HepG2 (cell line): ENCODE measurements at regions not wholly inside any gene's neighbourhood (a gene's known extent, or its start where the extent isn't known, plus 50 kb on each side); places are given as distances from the start of the nearest gene placed in this dataset.

Experiments used
- ATAC-seq: fragments of 200-7000 bp; cut with Tn5 transposase; 3 replicates; pipeline ENCODE4 v1.9.1; 2020; ENCODE audit warnings: mild to moderate bottlenecking, moderate library complexity
- BruUV-seq: library from RNA; stranded (reverse); fragments of 400-500 nt; replicated peaks from 2 replicates; lab custom pipeline; 2021; lab: Mats Ljungman, UMichigan
- CTCF ChIA-PET: fragments of 300-600 bp; formaldehyde crosslinking; extraction: SDS; loops from one replicate; lab custom pipeline; 2021; ENCODE audit warnings: low total read pairs, inconsistent platforms, low intra/inter-chr PET ratio; lab: Yijun Ruan, JAX
- POLR2A ChIA-PET: fragments of 350-600 bp; sonication (Branson Sonifier 250); formaldehyde crosslinking; loops from one replicate; lab custom pipeline; 2020; ENCODE audit warnings: antibody characterized with exemption, inconsistent platforms; lab: Yijun Ruan, JAX
- DNase-seq: peaks from one replicate; pipeline ENCODE4 v3.0.0-alpha.2; 2015; ENCODE audit warnings: low spot score
- FAIRE-seq: peaks from 3 replicates; lab custom pipeline; 2011; peaks lifted over from hg19 to GRCh38; lab: Jason Lieb, UNC
- H2AFZ ChIP-seq: one replicate; pipeline ENCODE4 v1.6.1; 2011; ENCODE audit warnings: low read length, inconsistent platforms
- H3K27ac ChIP-seq: fragments of 300-600 bp; 3 replicates; pipeline ENCODE4 v1.8.0; 2011; ENCODE audit warnings: mixed run types, mild to moderate bottlenecking, mixed read lengths, low read length, inconsistent platforms; ENCODE audit not compliant: insufficient read depth; ENCODE audit errors: extremely low read length
- H3K27me3 ChIP-seq, 2 experiments: fragments of 200-600 bp in 1 of 2; 2 replicates in 1 of 2; 3 replicates in 1 of 2; pipeline versions ENCODE4 v1.6.0 to v1.8.0; 2011; ENCODE audit warnings: low read length in 2 of 2, mild to moderate bottlenecking in 2 of 2, moderate library complexity in 2 of 2, inconsistent platforms in 1 of 2; ENCODE audit not compliant: insufficient read depth in 2 of 2, control insufficient read depth in 1 of 2
- H3K36me3 ChIP-seq, 2 experiments: fragments of 200-600 bp in 1 of 2; replicated peaks in 1 of 2; 2 replicates in 1 of 2; 3 replicates in 1 of 2; pipeline versions ENCODE4 v1.5.1 to v1.8.0; 2011; ENCODE audit warnings: low read length in 2 of 2, inconsistent platforms in 1 of 2; ENCODE audit not compliant: insufficient read depth in 2 of 2, control insufficient read depth in 1 of 2
- H3K4me1 ChIP-seq: 2 replicates; pipeline ENCODE4 v1.5.1; 2012; ENCODE audit warnings: low read length, inconsistent platforms; ENCODE audit not compliant: insufficient read depth
- H3K4me2 ChIP-seq: 2 replicates; pipeline ENCODE4 v1.6.0; 2011; ENCODE audit warnings: low read depth, low read length, inconsistent platforms
- H3K4me3 ChIP-seq, 3 experiments: fragments of 200-600 bp in 1 of 3; sonication (generic), shearing (Covaris generic) in 1 of 3; replicated peaks in 1 of 3; 2 replicates each; pipeline ENCODE4 v1.5.1; 2011 to 2016; ENCODE audit warnings: low read length in 3 of 3, inconsistent platforms in 2 of 3, low read depth in 2 of 3, mild to moderate bottlenecking in 2 of 3, control low read depth in 1 of 3, mixed read lengths in 1 of 3; ENCODE audit not compliant: insufficient read depth in 1 of 3
- H3K79me2 ChIP-seq: one replicate; pipeline ENCODE4 v1.6.1; 2011; ENCODE audit warnings: low read length, inconsistent platforms; ENCODE audit not compliant: insufficient read depth
- H3K9ac ChIP-seq: 2 replicates; pipeline ENCODE4 v1.6.0; 2011; ENCODE audit warnings: mild to moderate bottlenecking, low read depth, low read length, inconsistent platforms; ENCODE audit not compliant: insufficient read depth
- H3K9me3 ChIP-seq: 2 replicates; pipeline ENCODE4 v1.5.1; 2012; ENCODE audit warnings: mild to moderate bottlenecking, low read length
- H4K20me1 ChIP-seq: 2 replicates; pipeline ENCODE4 v1.6.0; 2011; ENCODE audit warnings: inconsistent platforms, mild to moderate bottlenecking, low read length, moderate library complexity; ENCODE audit not compliant: insufficient read depth
- IKZF1 ChIP-seq: fragments of 450-650 bp; IDR thresholded peaks from 2 replicates; pipeline ENCODE4 v1.7.1; 2016
- MNT ChIP-seq: fragments of 450-650 bp; IDR thresholded peaks from 2 replicates; pipeline ENCODE4 v1.6.1; 2016
- RCOR2 ChIP-seq: IDR thresholded peaks from 2 replicates; pipeline ENCODE4 v1.6.1; 2016; ENCODE audit warnings: missing biosample characterization, missing genetic modification reagents
- STAG1 ChIP-seq: sonication (generic); formaldehyde crosslinking; IDR thresholded peaks from 2 replicates; pipeline ENCODE4 v1.4.0; 2020; ENCODE audit warnings: missing genetic modification reagents
- ZNF709 ChIP-seq: sonication (generic); formaldehyde crosslinking; IDR thresholded peaks from 2 replicates; pipeline ENCODE4 v1.5.0; 2020; ENCODE audit warnings: mild to moderate bottlenecking, missing genetic modification reagents
- ZNF839 ChIP-seq: sonication (generic); formaldehyde crosslinking; IDR thresholded peaks from 2 replicates; pipeline ENCODE4 v1.4.0; 2020; ENCODE audit warnings: missing genetic modification reagents, mild to moderate bottlenecking, borderline replicate concordance
- WGBS: methylation state at CpG from one replicate; pipeline ENCODE4 v1.1.6; 2017; ENCODE audit warnings: low lambda C conversion rate; 5-methylcytosine and 5-hydroxymethylcytosine counted together
- in situ Hi-C: cut with HindIII; loops from 2 replicates; pipeline ENCODE4 v1.10.0; 2017; ENCODE audit warnings: low pct_unique_long_range_greater_than_20kb; ENCODE audit not compliant: extremely low pct_ligation_motif_present
- intact Hi-C: fragments of 100-400 bp; cut with micrococcal nuclease; formaldehyde crosslinking; loops from one replicate; pipeline ENCODE4 v1.10.0; 2022; ENCODE audit not compliant: unreplicated experiment
- TF ChIP-seq, protein P1 (sequence below): sonication (generic); formaldehyde crosslinking; IDR thresholded peaks from 2 replicates; pipeline ENCODE4 v1.5.0; 2020; ENCODE audit warnings: mild to moderate bottlenecking, missing genetic modification reagents, moderate library complexity

DNA sequence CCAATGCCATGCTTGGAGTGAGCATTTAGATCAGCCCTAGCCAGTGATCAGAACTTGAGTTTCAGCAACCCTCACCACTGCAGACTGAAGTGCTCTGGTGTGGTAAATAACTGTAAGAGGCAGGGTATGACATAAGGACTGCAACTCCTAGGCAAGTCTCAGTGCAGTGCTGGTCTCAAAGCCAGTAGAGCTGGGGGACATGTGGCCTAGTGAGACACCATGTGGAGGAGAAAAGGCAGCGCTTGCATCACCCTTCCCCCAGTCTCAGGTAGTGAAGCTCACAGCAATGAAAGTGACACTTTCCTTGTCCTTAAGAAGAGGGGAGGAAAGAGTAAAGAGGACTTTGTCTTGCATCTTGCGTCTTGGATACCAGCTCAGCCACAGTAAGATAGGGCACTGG lies 386.8 kb upstream of the POT1 start:
- BruUV-seq: no TSS peak
- Histone ChIP-seq H3K36me3 (no peaks in the 10 kb centered on the region), H3K27me3 (no peaks in the 10 kb centered on the region), H3K9ac (no peak overlapping the region), H3K4me1 (no peaks in the 10 kb centered on the region), H3K4me2 (no peak overlapping the region), H4K20me1 (no peaks in the 10 kb centered on the region), H3K27ac (no peak overlapping the region), H3K4me3 (no peak overlapping the region), H2AFZ (no peak overlapping the region), H3K79me2 (no peaks in the 10 kb centered on the region), H3K9me3 (peaks cover 20% of the 10 kb centered on the region)
- DNase-seq (peak; percentile 8), ATAC-seq (peak; percentile 66), FAIRE-seq (no peak)
- intact Hi-C loops: loop anchor here (2.0 kb wide), 1 partner anchor 256 kb away; no protein-coding TSS in a partner anchor
- WGBS: 54% methylated on average over 2 of the region's 2 CpGs
- ChIA-PET CTCF (no interaction called here), POLR2A (no interaction called here)
- TF ChIP-seq ZNF839 (no peak), IKZF1 (no peak), MNT (peak; percentile 80), RCOR2 (CRISPR knock-in tag) (no peak), STAG1 (CRISPR knock-in tag) (peak; percentile 38), ZNF709 (CRISPR knock-in tag) (no peak)
- TF ChIP-seq, protein P1, sequence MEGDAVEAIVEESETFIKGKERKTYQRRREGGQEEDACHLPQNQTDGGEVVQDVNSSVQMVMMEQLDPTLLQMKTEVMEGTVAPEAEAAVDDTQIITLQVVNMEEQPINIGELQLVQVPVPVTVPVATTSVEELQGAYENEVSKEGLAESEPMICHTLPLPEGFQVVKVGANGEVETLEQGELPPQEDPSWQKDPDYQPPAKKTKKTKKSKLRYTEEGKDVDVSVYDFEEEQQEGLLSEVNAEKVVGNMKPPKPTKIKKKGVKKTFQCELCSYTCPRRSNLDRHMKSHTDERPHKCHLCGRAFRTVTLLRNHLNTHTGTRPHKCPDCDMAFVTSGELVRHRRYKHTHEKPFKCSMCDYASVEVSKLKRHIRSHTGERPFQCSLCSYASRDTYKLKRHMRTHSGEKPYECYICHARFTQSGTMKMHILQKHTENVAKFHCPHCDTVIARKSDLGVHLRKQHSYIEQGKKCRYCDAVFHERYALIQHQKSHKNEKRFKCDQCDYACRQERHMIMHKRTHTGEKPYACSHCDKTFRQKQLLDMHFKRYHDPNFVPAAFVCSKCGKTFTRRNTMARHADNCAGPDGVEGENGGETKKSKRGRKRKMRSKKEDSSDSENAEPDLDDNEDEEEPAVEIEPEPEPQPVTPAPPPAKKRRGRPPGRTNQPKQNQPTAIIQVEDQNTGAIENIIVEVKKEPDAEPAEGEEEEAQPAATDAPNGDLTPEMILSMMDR (CRISPR knock-in tag): 0 out of 2 replicates have a peak, but pooled peaks have one; percentile 22
- in situ Hi-C loops: no loop called here
